Stimulated activated effector memory CD8-positive, alpha-beta T cell treated with anti-CD3 and anti-CD28 coated beads, Interleukin-12 subunit alpha, Interleukin-12 subunit beta, amount 100 ng/mL, for 72 hours (primary cell): ENCODE measurements at regions not wholly inside any gene's neighbourhood (a gene's known extent, or its start where the extent isn't known, plus 50 kb on each side); places are given as distances from the start of the nearest gene placed in this dataset.
A peak's percentile ranks its signal among the peaks of the same experiment; 100 is the strongest.
"Not testable (repeated sequence)": the region's sequence is repeated elsewhere in the genome, so short reads cannot be mapped to it uniquely, and the experiment has no call there.

Source experiments
- ATAC-seq: fragments of 150-1000 bp; cut with Tn5 transposase; 2 replicates; pipeline ENCODE4 v1.10.0; 2021
- DNase-seq, 2 donors: peaks; one replicate each; pipeline ENCODE4 v3.0.0; 2021 to 2022; ENCODE audit warnings: low spot score in 2 of 2
- H3K27ac Mint-ChIP-seq: one replicate; pipeline ENCODE4 v1.8.0; 2022; ENCODE audit warnings: mild to moderate bottlenecking, mixed read lengths
- H3K36me3 Mint-ChIP-seq: one replicate; pipeline ENCODE4 v1.8.0; 2022; ENCODE audit warnings: mild to moderate bottlenecking, mixed read lengths
- H3K4me1 Mint-ChIP-seq: one replicate; pipeline ENCODE4 v1.8.0; 2022; ENCODE audit warnings: mixed read lengths
- H3K4me3 Mint-ChIP-seq: one replicate; pipeline ENCODE4 v1.8.0; 2022; ENCODE audit warnings: mild to moderate bottlenecking, mixed read lengths
- H3K9me3 Mint-ChIP-seq: one replicate; pipeline ENCODE4 v1.8.0; 2022; ENCODE audit warnings: mixed read lengths

DNA sequence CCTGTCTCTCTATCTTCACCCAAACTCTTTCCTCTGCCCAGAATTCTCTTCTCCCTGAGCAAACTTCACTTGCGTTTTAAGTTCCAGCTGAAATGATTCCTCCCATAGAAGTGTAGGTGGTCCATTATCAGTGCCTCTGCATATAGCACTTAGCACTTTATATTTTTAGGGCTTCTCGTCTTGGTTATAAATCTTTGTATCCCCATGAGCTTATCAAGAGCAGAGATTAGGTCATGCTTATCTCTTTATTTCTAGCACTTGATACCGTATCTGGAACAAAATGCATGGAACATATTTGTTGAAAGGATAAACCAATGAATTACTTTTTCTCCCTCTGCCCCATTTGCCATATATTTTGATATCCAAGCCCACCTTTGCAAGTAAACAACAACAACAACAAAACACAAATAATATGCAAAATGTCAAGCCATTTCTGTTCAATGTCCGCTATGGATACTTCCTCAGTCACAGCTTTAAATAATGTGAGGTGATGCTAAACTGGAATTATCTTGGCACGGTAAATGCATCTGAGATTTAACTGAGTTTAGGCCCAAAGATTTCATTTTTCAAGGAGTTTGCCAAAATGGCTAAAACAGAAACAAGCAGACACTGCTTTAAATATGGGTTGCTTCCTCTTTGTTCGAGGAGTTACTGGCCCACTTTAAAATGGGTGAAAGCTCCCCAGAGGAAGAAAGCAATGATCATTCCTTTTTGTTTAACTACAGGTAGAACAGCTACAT lies 106.2 kb upstream of the STMND1 start:
- H3K9me3 Mint-ChIP-seq, result no peaks in the 10 kb centered on the region
- DNase-seq, result no peak
- H3K4me3 Mint-ChIP-seq, result no peak overlapping the region
- no peaks in the 10 kb centered on the region for H3K4me1 Mint-ChIP-seq
- ATAC-seq, result no peak
- no peaks in the 10 kb centered on the region for H3K36me3 Mint-ChIP-seq
- no peak overlapping the region for H3K27ac Mint-ChIP-seq

DNA sequence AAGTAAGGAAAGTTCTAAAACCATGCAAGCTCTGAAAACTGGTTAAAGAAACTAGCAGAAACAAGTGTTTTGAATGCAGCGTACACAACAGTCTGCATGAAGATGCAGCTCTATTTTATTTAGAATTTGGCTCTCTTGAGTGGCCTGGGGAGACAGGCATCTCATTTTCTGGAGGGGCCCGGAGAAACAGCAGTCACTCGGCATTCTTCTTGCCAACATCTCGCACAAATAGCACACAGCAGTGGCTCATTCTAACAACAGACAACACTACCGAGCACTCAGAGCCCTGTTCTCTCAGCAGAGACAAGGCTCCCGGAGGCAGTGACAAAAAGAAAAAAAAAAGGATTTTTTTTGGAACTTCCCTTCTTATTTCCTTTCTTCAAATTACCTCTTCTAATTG lies 108.5 kb upstream of the STMND1 start:
- peaks cover 5% of the 10 kb centered on the region for H3K9me3 Mint-ChIP-seq
- no peak for ATAC-seq
- no peaks in the 10 kb centered on the region for H3K36me3 Mint-ChIP-seq
- DNase-seq, result no peak
- no peaks in the 10 kb centered on the region for H3K4me1 Mint-ChIP-seq
- no peak overlapping the region for H3K4me3 Mint-ChIP-seq
- H3K27ac Mint-ChIP-seq, result no peak overlapping the region

DNA sequence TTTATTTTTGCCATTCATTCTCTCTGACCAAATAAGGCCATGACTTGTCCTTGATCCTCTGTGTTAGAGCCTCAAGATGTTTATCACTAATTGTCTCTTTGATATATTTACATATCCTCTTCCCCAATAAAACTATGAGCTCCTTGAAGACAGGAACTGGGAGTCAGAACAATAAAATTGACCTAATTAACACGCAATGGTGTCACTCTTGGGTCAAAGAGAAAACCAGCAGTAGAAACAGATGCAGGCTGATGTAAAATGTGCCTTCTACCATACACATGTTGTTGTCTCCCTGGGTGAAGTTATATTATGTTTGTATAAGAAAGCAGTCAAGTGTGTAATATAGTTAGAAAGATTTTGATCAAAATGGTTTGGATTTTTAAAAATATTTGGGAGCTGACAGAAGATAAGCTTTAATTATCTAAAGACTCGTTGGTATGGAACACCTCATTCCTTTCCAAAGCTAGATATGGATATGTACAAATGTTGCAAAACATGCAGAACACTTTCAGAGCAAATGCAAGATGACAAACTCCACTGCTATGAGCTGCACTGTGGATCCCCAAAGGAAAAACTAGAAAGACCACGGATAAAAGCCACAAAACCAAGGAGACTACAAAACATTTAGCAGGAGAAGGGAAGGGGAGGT lies 109.7 kb upstream of the STMND1 start:
- no peak for DNase-seq
- Mint-ChIP-seq H3K27ac (no peak overlapping the region), H3K4me1 (no peaks in the 10 kb centered on the region), H3K9me3 (peaks cover 5% of the 10 kb centered on the region), H3K4me3 (no peak overlapping the region), H3K36me3 (no peaks in the 10 kb centered on the region)
- ATAC-seq, result no peak

DNA sequence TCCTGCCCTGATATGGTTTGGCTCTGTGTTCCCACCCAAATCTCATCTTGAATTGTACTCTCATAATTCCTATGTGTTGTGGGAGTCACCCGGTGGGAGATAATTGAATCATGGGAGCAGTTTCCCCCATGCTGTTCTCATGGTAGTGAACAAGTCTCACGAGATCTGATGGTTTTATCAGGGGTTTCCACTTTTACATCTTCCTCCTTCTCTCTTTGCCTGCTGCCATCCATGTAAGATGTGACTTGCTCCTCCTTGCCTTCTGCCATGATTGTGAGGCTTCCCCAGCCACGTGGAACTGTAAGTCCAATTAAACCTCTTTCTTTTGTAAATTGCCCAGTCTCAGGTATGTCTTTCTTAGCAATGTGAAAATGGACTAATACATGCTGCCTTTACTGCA lies 111.9 kb upstream of the STMND1 start:
- not testable (repeated sequence) for H3K27ac Mint-ChIP-seq, H3K9me3 Mint-ChIP-seq, H3K36me3 Mint-ChIP-seq, DNase-seq, H3K4me1 Mint-ChIP-seq, ATAC-seq, H3K4me3 Mint-ChIP-seq

DNA sequence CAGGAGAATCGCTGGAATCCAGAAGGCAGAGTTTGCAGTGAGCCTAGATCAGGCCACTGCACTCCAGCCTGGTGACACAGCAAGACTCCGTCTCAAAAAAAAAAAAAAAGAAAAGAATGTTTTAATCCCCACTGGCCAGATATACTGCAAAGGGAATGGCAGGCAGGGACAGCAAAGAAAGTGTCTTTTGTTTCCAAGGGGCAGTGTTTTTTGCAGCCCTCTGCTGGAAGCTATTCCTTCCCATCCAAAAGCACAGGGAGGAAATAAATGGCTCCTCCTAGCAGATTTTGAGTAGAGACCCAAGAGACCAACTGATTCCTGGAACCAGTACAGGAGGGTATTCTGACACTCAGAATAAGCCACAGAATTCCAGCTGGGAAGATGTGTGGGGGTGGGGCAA lies 112.5 kb upstream of the STMND1 start:
- Mint-ChIP-seq H3K9me3 (peaks cover 5% of the 10 kb centered on the region), H3K27ac (no peak overlapping the region), H3K36me3 (no peaks in the 10 kb centered on the region), H3K4me1 (peaks cover 5% of the 10 kb centered on the region), H3K4me3 (no peak overlapping the region)
- ATAC-seq (no peak), DNase-seq (no peak)

DNA sequence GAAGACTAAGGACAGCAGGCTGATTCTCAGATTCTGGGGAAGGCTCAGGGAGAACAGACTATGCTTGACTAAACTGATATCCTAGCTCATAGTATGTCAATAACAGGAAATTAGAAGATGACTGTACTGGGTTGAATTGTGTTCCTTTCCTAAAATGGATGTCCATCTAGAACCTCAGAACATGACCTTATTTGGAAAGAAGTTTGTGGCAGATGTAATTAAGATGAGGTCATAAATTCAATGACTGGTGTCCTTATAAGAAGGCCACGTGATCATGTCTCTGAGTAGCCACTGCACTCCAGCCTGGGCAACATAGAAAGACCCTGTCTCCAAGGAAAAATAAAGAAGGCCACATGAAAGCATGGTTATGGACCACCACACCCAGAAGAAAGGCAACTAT lies 113.9 kb upstream of the STMND1 start:
- no peak for ATAC-seq
- Mint-ChIP-seq H3K27ac (no peak overlapping the region), H3K4me3 (no peak overlapping the region), H3K9me3 (peaks cover 5% of the 10 kb centered on the region), H3K36me3 (no peaks in the 10 kb centered on the region), H3K4me1 (peaks cover 5% of the 10 kb centered on the region)
- DNase-seq, result no peak

DNA sequence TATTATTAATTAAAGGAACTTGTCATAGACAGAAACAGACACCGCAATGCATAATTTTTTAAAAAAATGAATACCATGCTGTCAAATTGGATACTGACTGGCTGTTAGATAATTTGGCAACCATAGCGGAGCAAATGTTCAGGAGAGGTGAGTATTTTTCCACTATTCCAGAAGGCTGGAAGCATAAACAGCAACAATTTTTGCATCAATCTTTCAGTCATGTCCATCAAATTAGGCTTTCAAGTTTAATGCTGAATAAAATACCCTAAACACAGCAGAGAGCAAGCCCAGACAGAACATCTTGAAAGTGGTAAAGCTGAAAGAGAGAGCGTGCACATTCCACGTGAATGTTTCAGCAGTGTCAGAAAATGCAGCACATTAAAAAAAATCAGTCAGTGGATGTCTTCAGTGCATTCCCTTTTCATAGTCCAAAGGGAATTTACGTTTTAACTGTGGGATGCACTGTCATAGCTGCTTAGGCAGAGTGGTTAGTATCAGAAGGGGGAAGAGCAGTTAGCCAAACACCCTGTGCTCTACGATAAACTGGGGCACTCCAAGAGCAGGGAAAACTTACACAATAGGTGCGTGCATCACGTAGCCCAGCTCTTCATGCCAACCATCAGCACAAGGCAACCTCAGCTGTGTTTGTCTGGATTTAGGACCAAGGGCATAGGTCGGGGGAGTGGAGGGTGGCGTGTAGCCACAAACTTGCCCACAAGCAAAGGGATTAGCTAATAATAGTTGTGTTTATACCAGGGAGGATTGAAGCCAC lies 116.2 kb upstream of the STMND1 start:
- ATAC-seq (no peak), DNase-seq (no peak)
- H3K4me3 Mint-ChIP-seq, result no peak overlapping the region
- peaks cover 5% of the 10 kb centered on the region for H3K4me1 Mint-ChIP-seq
- peaks cover 5% of the 10 kb centered on the region for H3K9me3 Mint-ChIP-seq
- H3K27ac Mint-ChIP-seq, result no peak overlapping the region
- no peaks in the 10 kb centered on the region for H3K36me3 Mint-ChIP-seq

DNA sequence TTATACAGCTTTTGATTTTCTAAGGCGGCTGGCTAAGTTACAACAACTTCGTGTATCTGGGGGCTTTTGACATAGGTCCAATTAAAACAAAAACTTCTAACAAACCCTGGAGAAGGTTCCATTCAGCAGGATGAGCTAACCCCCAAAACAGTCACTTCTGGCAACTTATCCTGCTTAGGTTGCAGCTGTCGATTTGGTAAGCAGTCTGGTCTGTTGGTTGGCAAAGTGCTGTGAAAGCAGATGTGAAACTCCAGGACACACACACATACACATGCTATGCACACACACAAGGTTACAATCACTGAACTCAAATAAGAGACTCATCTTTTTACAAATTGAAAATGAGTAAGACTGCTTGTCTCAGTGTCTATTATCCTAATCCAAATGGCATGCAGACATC lies 119.0 kb upstream of the STMND1 start:
- Mint-ChIP-seq H3K4me3 (no peak overlapping the region), H3K4me1 (peaks cover 5% of the 10 kb centered on the region), H3K36me3 (no peaks in the 10 kb centered on the region), H3K27ac (no peak overlapping the region), H3K9me3 (no peaks in the 10 kb centered on the region)
- DNase-seq (no peak), ATAC-seq (no peak)

DNA sequence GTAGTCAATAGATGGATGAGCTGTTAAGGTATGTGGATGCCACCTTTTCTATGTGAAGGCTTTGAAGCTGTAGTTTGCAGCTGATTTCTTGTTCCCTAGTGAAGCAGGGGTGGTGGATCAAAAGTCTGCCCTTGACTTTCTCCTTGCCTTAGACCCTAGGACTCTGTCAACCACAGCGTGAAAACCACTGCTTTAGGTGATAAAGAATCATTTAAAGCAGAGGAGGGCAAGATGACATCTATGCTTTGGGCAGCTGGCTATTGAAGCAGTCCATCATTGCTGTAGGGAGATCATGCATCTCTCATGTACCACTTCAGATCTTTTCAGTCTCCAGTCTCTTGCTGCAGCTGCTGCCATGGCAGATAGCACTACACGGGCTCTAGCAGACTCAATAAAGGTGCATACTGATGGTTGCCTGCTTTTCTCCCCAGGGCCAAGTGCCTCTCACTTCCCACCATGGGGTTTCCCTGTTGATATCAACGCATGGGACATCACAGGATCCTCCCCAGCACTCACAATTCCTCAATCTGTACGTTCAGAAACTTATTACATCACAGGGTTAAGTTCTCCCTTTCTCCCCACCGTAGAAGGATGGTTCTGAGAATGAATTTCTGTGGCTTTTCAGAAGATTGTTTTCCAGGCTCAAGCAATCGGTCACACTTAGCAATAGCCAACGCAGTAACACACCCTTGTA lies 122.0 kb upstream of the STMND1 start:
- no peaks in the 10 kb centered on the region for H3K36me3 Mint-ChIP-seq
- no peaks in the 10 kb centered on the region for H3K9me3 Mint-ChIP-seq
- DNase-seq (no peak), ATAC-seq (no peak)
- H3K4me3 Mint-ChIP-seq, result no peak overlapping the region
- no peaks in the 10 kb centered on the region for H3K4me1 Mint-ChIP-seq
- no peak overlapping the region for H3K27ac Mint-ChIP-seq

DNA sequence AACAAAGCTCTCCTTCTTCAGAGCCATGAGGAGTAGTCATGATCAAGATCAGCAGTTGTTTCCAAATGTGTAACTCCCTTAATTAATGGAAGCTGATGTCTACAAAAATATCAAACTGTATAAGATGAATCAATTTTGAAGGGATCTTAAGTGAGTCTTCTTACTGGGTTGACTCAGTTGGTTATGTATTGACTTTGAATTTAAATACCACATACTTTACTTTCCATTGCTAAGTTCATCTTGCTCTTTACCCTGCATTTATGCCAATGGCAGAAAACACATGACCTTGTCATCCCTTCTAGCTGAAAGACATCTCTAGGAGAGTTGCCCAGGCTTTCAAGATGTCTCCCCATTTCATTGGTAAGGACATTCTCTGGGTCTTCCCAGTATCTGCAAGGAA lies 123.2 kb upstream of the STMND1 start:
- Mint-ChIP-seq H3K36me3 (no peaks in the 10 kb centered on the region), H3K27ac (no peak overlapping the region), H3K9me3 (no peaks in the 10 kb centered on the region), H3K4me1 (no peaks in the 10 kb centered on the region), H3K4me3 (no peak overlapping the region)
- ATAC-seq, result peak; percentile 51
- no peak for DNase-seq

DNA sequence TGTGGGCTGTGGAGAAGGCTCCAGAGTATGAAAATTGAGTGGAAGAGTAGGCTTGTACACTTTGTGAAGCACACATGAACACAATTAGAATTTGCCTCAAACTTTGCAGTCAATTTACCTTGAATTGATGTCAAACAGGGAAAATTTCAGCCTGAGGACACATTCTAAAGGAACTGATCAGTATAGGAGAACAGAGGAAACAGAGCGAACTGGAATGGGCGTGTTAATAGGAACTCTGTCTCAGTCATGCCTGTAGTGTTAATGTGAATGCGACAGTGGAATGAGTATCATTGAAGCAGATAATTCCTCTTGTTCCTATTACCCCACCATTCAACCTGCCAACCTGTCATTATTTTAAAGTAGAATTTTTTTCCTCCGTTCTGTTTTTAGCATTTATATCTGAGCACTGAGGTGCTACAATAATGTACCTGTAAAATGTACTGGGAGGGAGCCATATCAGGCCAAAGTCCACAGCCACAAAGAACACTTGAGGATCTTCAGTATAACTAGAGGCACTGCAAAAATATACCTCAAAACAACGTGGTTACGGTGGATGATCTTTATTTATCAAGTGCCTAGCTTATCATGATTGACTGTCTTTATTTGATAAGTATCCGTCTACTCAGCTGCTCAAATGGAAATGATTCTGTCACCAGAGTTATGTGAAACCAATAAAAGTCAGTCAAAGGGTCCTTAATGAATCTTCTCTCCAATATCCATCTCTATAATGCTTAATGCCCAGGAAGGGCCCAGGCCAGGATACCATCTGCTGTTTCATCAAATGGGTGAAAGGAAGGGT lies 125.3 kb upstream of the STMND1 start:
- no peak for ATAC-seq
- Mint-ChIP-seq H3K27ac (no peak overlapping the region), H3K36me3 (no peaks in the 10 kb centered on the region), H3K9me3 (no peaks in the 10 kb centered on the region), H3K4me1 (peaks cover 10% of the 10 kb centered on the region), H3K4me3 (no peak overlapping the region)
- DNase-seq, result no peak

DNA sequence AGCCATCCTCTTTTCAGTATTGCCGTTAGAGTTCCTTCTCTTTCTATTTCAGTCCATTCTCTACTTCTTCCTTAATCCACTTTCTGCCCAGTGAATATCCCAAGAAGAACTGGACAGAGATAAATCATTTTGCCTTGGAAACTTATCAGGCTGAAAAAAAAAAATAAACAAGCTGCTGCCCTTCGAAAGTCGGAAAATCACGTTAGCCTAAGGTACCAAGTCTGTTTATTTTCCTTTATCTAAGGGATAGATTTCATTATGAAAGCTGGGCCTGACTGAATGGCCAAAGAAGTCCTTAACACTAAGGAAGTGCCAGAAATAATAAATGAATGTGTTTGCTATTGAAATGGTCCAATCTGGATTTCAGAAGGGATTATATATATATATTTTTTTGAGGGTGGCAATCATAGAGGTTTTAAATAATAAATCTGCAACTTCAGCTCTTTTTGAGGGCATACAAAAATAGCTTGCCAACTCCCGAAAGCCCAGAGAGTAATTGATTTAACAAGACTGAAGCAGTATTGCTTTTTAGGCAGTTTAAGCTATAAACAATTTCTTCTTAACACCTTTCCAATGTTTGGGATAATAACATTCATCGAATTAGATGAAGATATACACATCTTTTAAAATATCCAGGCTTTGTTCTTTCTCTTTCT lies 127.0 kb upstream of the STMND1 start:
- Mint-ChIP-seq H3K36me3 (no peaks in the 10 kb centered on the region), H3K9me3 (no peaks in the 10 kb centered on the region), H3K27ac (no peak overlapping the region), H3K4me1 (peaks cover 14% of the 10 kb centered on the region), H3K4me3 (no peak overlapping the region)
- ATAC-seq (no peak), DNase-seq (no peak)

DNA sequence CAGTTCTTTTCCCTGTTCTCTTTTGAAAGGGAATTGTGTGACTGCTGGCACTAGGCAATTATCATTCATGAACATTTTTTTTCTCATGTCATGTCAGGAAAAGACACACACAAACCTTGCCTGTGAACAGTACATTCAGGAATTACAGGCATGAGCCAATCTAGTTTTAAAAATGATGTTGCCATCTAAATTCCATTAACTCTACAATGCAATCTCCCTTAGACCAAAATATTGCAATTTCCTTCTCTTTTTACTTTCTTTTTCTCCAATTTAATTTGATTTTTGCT lies 127.5 kb upstream of the STMND1 start:
- DNase-seq (no peak), ATAC-seq (no peak)
- H3K4me3 Mint-ChIP-seq, result no peak overlapping the region
- no peaks in the 10 kb centered on the region for H3K9me3 Mint-ChIP-seq
- H3K27ac Mint-ChIP-seq, result no peak overlapping the region
- peaks cover 16% of the 10 kb centered on the region for H3K4me1 Mint-ChIP-seq
- H3K36me3 Mint-ChIP-seq, result no peaks in the 10 kb centered on the region

DNA sequence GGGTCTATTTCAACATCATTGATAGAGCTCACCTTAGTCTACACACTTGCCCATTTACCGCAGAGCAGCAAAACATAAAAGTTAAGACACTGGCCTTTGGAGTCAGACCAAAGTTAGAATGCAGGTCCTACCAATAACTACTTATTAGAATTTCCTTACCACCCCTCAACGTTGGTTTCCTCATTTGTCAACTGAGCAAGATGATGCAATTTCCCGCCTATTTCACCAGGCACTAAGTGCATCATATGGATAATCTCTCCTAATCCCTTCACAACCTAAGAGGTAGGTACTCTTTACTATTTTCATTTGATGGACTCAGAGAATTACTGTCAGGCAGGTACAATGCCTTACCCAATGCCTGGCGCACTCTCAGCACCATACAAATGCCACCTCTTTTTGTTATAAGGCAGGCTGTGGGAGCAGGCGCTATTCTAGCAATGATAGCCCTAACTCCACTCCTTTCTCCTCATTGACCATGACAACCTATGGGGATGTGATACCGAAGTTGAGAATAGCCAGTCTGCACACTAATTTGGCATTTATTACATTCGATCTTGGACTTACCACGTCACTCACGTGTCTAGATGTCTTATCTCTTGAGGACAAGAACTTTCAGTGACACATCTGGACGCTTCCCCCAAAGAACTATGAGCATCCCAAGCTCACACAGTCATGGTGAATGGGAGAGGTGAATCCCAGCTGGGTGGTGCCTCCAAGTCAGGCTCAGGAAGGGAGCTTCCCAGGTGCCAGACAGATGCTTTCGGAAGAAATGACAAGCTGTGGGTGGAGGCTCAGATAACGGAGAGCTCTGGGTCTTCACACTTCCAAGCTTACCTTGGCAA lies 128.1 kb upstream of the STMND1 start:
- Mint-ChIP-seq H3K4me1 (peaks cover 16% of the 10 kb centered on the region), H3K9me3 (no peaks in the 10 kb centered on the region), H3K27ac (no peak overlapping the region), H3K4me3 (no peak overlapping the region), H3K36me3 (no peaks in the 10 kb centered on the region)
- ATAC-seq (no peak), DNase-seq (no peak)
